H9 (cell line): ENCODE measurements at regions not wholly inside any gene's neighbourhood (a gene's known extent, or its start where the extent isn't known, plus 50 kb on each side); places are given as distances from the start of the nearest gene placed in this dataset.

Source experiments
- DNase-seq: peaks from one replicate; pipeline ENCODE4 v3.0.0-alpha.2; 2017
- H2AFZ ChIP-seq: one replicate; pipeline ENCODE4 v1.6.1; 2013; ENCODE audit warnings: mild to moderate bottlenecking, low read length, control low read depth, moderate library complexity
- H2AK5ac ChIP-seq: 2 replicates; pipeline ENCODE4 v1.6.1; 2013; ENCODE audit warnings: low read length, control low read depth, mixed read lengths; ENCODE audit not compliant: insufficient read length
- H2BK120ac ChIP-seq: one replicate; pipeline ENCODE4 v1.6.1; 2013; ENCODE audit warnings: low read depth, mild to moderate bottlenecking, low read length, control low read depth, inconsistent platforms; ENCODE audit not compliant: poor library complexity, severe bottlenecking
- H2BK12ac ChIP-seq: 2 replicates; pipeline ENCODE4 v1.6.1; 2013; ENCODE audit warnings: low read length, control low read depth, mixed read lengths, low read depth; ENCODE audit not compliant: insufficient read length
- H2BK15ac ChIP-seq: 2 replicates; pipeline ENCODE4 v1.6.1; 2013; ENCODE audit warnings: low read depth, low read length, control low read depth
- H2BK20ac ChIP-seq: one replicate; pipeline ENCODE4 v1.6.1; 2013; ENCODE audit warnings: low read depth, mild to moderate bottlenecking, low read length, control low read depth, inconsistent platforms; ENCODE audit not compliant: poor library complexity, severe bottlenecking
- H2BK5ac ChIP-seq: 2 replicates; pipeline ENCODE4 v1.6.1; 2013; ENCODE audit warnings: low read length, control low read depth, mixed read lengths; ENCODE audit not compliant: insufficient read length
- H3K14ac ChIP-seq: 2 replicates; pipeline ENCODE4 v1.6.1; 2013; ENCODE audit warnings: low read length, control low read depth; ENCODE audit not compliant: insufficient read depth
- H3K18ac ChIP-seq: 2 replicates; pipeline ENCODE4 v1.6.1; 2013; ENCODE audit warnings: low read depth, mild to moderate bottlenecking, mixed read lengths, low read length, control low read depth; ENCODE audit not compliant: insufficient read length
- H3K23ac ChIP-seq: 2 replicates; pipeline ENCODE4 v1.6.1; 2013; ENCODE audit warnings: low read length, control low read depth, mixed read lengths, low read depth; ENCODE audit not compliant: insufficient read length
- H3K23me2 ChIP-seq: 2 replicates; pipeline ENCODE4 v1.6.1; 2013; ENCODE audit warnings: low read depth, mild to moderate bottlenecking, mixed read lengths, low read length, control low read depth; ENCODE audit not compliant: insufficient read length, poor library complexity, severe bottlenecking
- H3K27ac ChIP-seq: 2 replicates; pipeline ENCODE4 v1.5.1; 2013; ENCODE audit warnings: low read length, control low read depth, mixed read lengths, low read depth; ENCODE audit not compliant: insufficient read length
- H3K27me3 ChIP-seq: 2 replicates; pipeline ENCODE4 v1.6.1; 2013; ENCODE audit warnings: low read length, control low read depth, inconsistent platforms; ENCODE audit not compliant: insufficient read depth
- H3K4ac ChIP-seq: 2 replicates; pipeline ENCODE4 v1.6.1; 2013; ENCODE audit warnings: low read depth, mild to moderate bottlenecking, control low read depth, inconsistent platforms, low read length, moderate library complexity
- H3K4me1 ChIP-seq: 2 replicates; pipeline ENCODE4 v1.6.1; 2013; ENCODE audit warnings: low read length, control low read depth, inconsistent platforms; ENCODE audit not compliant: insufficient read depth
- H3K4me2 ChIP-seq: 2 replicates; pipeline ENCODE4 v1.6.1; 2013; ENCODE audit warnings: low read length, control low read depth, mixed read lengths; ENCODE audit not compliant: insufficient read length, insufficient read depth
- H3K56ac ChIP-seq: 2 replicates; pipeline ENCODE4 v1.6.1; 2013; ENCODE audit warnings: low read depth, mild to moderate bottlenecking, mixed read lengths, low read length, control low read depth; ENCODE audit not compliant: insufficient read length
- H3K79me1 ChIP-seq: 2 replicates; pipeline ENCODE4 v1.6.1; 2013; ENCODE audit warnings: low read depth, mild to moderate bottlenecking, moderate library complexity, low read length, control low read depth, inconsistent platforms; ENCODE audit not compliant: insufficient read depth, poor library complexity, severe bottlenecking
- H3K79me2 ChIP-seq: 2 replicates; pipeline ENCODE4 v1.6.1; 2013; ENCODE audit warnings: low read length, control low read depth, inconsistent platforms; ENCODE audit not compliant: insufficient read depth
- H3K9ac ChIP-seq: 2 replicates; pipeline ENCODE4 v1.6.1; 2013; ENCODE audit warnings: low read length, control low read depth, mixed read lengths; ENCODE audit not compliant: insufficient read length; ENCODE audit errors: extremely low read depth
- H3K9me3 ChIP-seq: one replicate; pipeline ENCODE4 v1.6.1; 2013; ENCODE audit warnings: low read depth, low read length, inconsistent platforms; ENCODE audit not compliant: control insufficient read depth
- H3T11ph ChIP-seq: one replicate; pipeline ENCODE4 v1.6.1; 2013; ENCODE audit warnings: mild to moderate bottlenecking, low read length, control low read depth, inconsistent platforms
- H4K20me1 ChIP-seq: one replicate; pipeline ENCODE4 v1.6.1; 2013; ENCODE audit not compliant: control insufficient read depth, insufficient read length, insufficient read depth
- H4K5ac ChIP-seq: 2 replicates; pipeline ENCODE4 v1.6.1; 2013; ENCODE audit warnings: low read depth, mild to moderate bottlenecking, mixed read lengths, low read length, control low read depth; ENCODE audit not compliant: insufficient read length
- H4K8ac ChIP-seq: replicated peaks from 2 replicates; pipeline ENCODE4 v1.6.1; 2013; ENCODE audit warnings: low read length, control low read depth, mixed read lengths, low read depth; ENCODE audit not compliant: insufficient read length
- H4K91ac ChIP-seq: 2 replicates; pipeline ENCODE4 v1.6.1; 2013; ENCODE audit warnings: low read depth, mild to moderate bottlenecking, moderate library complexity, mixed read lengths, low read length, control low read depth; ENCODE audit not compliant: insufficient read length
- H3K27ac Mint-ChIP-seq, 3 experiments: 2 replicates in 2 of 3; 3 replicates in 1 of 3; pipeline ENCODE4 v1.8.0; 2020 to 2021; ENCODE audit warnings: mixed read lengths in 3 of 3, mild to moderate bottlenecking in 1 of 3, moderate library complexity in 1 of 3
- H3K27me3 Mint-ChIP-seq: 2 replicates; pipeline ENCODE4 v1.8.0; 2021; ENCODE audit warnings: low read depth, mild to moderate bottlenecking, moderate library complexity, mixed read lengths
- H3K36me3 Mint-ChIP-seq, 3 experiments: 2 replicates in 2 of 3; 3 replicates in 1 of 3; pipeline ENCODE4 v1.8.0; 2020 to 2021; ENCODE audit warnings: low read depth in 3 of 3, mixed read lengths in 3 of 3; ENCODE audit not compliant: insufficient read depth in 1 of 3
- H3K4me1 Mint-ChIP-seq, 2 experiments: 2 replicates each; pipeline ENCODE4 v1.8.0; 2020; ENCODE audit warnings: mixed read lengths in 2 of 2
- H3K4me3 Mint-ChIP-seq, 2 experiments: 2 replicates in 1 of 2; 3 replicates in 1 of 2; pipeline ENCODE4 v1.8.0; 2020 to 2021; ENCODE audit warnings: mild to moderate bottlenecking in 2 of 2, mixed read lengths in 2 of 2, moderate library complexity in 1 of 2
- H3K9me3 Mint-ChIP-seq, 2 experiments: 2 replicates in 1 of 2; 3 replicates in 1 of 2; pipeline ENCODE4 v1.8.0; 2020; ENCODE audit warnings: mild to moderate bottlenecking in 2 of 2, mixed read lengths in 2 of 2, moderate library complexity in 1 of 2
- CTCF ChIP-seq: fragments of 200-600 bp; sonication (generic); conservative IDR thresholded peaks from 3 replicates; pipeline ENCODE4 v1.8.0; 2021; ENCODE audit warnings: antibody characterized with exemption, mild to moderate bottlenecking
- WGBS: extraction: QIAGEN DNeasy Blood & Tissue Kit; methylation state at CpG from one replicate; pipeline ENCODE4 v1.1.7; 2013; ENCODE audit warnings: missing lambda C conversion rate, low lambda C conversion rate, mixed read lengths; ENCODE audit not compliant: insufficient read length; ENCODE audit errors: extremely low coverage; 5-methylcytosine and 5-hydroxymethylcytosine counted together

- Histone ChIP-seq H4K91ac (no peak overlapping the region), H3K18ac (no peak overlapping the region), H2BK5ac (no peak overlapping the region), H2BK20ac (no peak overlapping the region), H3K23ac (no peak overlapping the region), H2BK120ac (no peak overlapping the region), H4K20me1 (no peaks in the 10 kb centered on the region), H3K4me1 (peaks cover 5% of the 10 kb centered on the region; the same call in 1 of the 2 replicates), H2BK15ac (no peak overlapping the region), H3K27ac (no peak overlapping the region), H3K4ac (no peak overlapping the region), H3K56ac (no peak overlapping the region), H2AK5ac (no peak overlapping the region), H4K5ac (no peak overlapping the region), H2AFZ (no peak overlapping the region), H3K9me3 (no peaks in the 10 kb centered on the region), H4K8ac (no peak overlapping the region), H2BK12ac (no peak overlapping the region), H3K4me2 (no peak overlapping the region), H3K23me2 (no peaks in the 10 kb centered on the region), H3K27me3 (no peaks in the 10 kb centered on the region), H3K79me1 (no peaks in the 10 kb centered on the region), H3K9ac (no peak overlapping the region), H3K14ac (no peak overlapping the region), H3T11ph (no peak overlapping the region), H3K79me2 (no peaks in the 10 kb centered on the region)
- no peak for TF ChIP-seq CTCF
- H3K9me3 Mint-ChIP-seq, result no peaks in the 10 kb centered on the region
- H3K36me3 Mint-ChIP-seq, result no peaks in the 10 kb centered on the region
- DNase-seq, result no peak
- no peaks in the 10 kb centered on the region for H3K27me3 Mint-ChIP-seq
- H3K4me3 Mint-ChIP-seq, result no peak overlapping the region
- peaks cover 0 to 2% of the 10 kb centered on the region in 2 experiments; a peak in 1 of 4 replicates for H3K4me1 Mint-ChIP-seq
- WGBS, result no CpG with 5 or more reads among the region's 7 CpGs
- no peak overlapping the region for H3K27ac Mint-ChIP-seq
These were observed 68.4 kb upstream of the SMARCA2 start for GRCh38 chr9:1946526-1947283.
